ENCODE measurements at regions not wholly inside any gene's neighbourhood (a gene's known extent, or its start where the extent isn't known, plus 50 kb on each side); places are given as distances from the start of the nearest gene placed in this dataset.

GRCh38 chr4:79134767-79135166 is 191.1 kb downstream of the NAA11 start:
- Histone ChIP-seq H3K4me2 (ENCODE audit: insufficient read depth, low read length) (no peak overlapping the region), H3K27ac (ENCODE audit: extremely low read depth, low read depth, low read length) (no peak overlapping the region), H3K36me3 (ENCODE audit: control insufficient read depth, insufficient read depth, low read length) (no peaks in the 10 kb centered on the region), H3K9me3 (replicated peaks; ENCODE audit: control insufficient read depth, insufficient read depth, low read depth, low read length) (no peaks in the 10 kb centered on the region), H3K4me3 (no peak overlapping the region), H3K9ac (ENCODE audit: insufficient read depth in 1 of 2, low read depth in 2 of 2, low read length in 2 of 2) (no peak overlapping the region), H3K9me1 (ENCODE audit: control insufficient read depth, insufficient read depth, low read length) (no peaks in the 10 kb centered on the region), H3K79me2 (ENCODE audit: control insufficient read depth, insufficient read depth, low read length) (no peaks in the 10 kb centered on the region), H3K4me1 (replicated peaks in 1 of 2; ENCODE audit: control insufficient read depth in 2 of 2, insufficient read depth in 2 of 2, low read length in 2 of 2) (no peaks in the 10 kb centered on the region), H4K20me1 (replicated peaks; ENCODE audit: control insufficient read depth, insufficient read depth, low read length) (no peaks in the 10 kb centered on the region), H3K27me3 (ENCODE audit: control insufficient read depth in 2 of 2, insufficient read depth in 2 of 2, low read length in 2 of 2) (no peaks in the 10 kb centered on the region), H2AFZ (ENCODE audit: low read depth, low read length) (no peak overlapping the region)
- in situ Hi-C loops (cut with MboI) (no loop called here), intact Hi-C loops (cut with micrococcal nuclease) (no loop called here)
- TF ChIP-seq SPI1 (IDR thresholded peaks at IDR 0.05; ENCODE audit: borderline replicate concordance, low read depth, low read length) (peak; percentile 85), HDAC1 (IDR thresholded peaks at IDR 0.05) (no peak), POLR2B (IDR thresholded peaks at IDR 0.05; ENCODE audit: low read depth, partially characterized antibody) (no peak), RNF2 (IDR thresholded peaks at IDR 0.05) (no peak)
- DNase-seq (ENCODE audit: extremely low read depth in 1 of 4, low spot score in 3 of 4) (no peak), ATAC-seq (no peak), FAIRE-seq (no peak)
- BruUV-seq (replicated peaks), result no TSS peak
- ChIA-PET CTCF (ENCODE audit: low intra/inter-chr PET ratio) (no interaction called here), POLR2A (no interaction called here)

GRCh38 chr4:79132826-79133225 is 193.0 kb downstream of the NAA11 start:
- WGBS (ENCODE audit: insufficient coverage, low coverage, missing lambda C conversion rate), result 12% methylated on average over 1 of the region's 1 CpG
- Histone ChIP-seq H4K20me1 (replicated peaks; ENCODE audit: control insufficient read depth, insufficient read depth, low read length) (no peaks in the 10 kb centered on the region), H3K36me3 (ENCODE audit: control insufficient read depth, insufficient read depth, low read length) (no peaks in the 10 kb centered on the region), H3K9me3 (replicated peaks; ENCODE audit: control insufficient read depth, insufficient read depth, low read depth, low read length) (no peaks in the 10 kb centered on the region), H3K27me3 (ENCODE audit: control insufficient read depth in 2 of 2, insufficient read depth in 2 of 2, low read length in 2 of 2) (no peaks in the 10 kb centered on the region), H3K79me2 (ENCODE audit: control insufficient read depth, insufficient read depth, low read length) (no peaks in the 10 kb centered on the region), H3K4me3 (no peak overlapping the region), H3K27ac (ENCODE audit: extremely low read depth, low read depth, low read length) (no peak overlapping the region), H3K4me1 (replicated peaks in 1 of 2; ENCODE audit: control insufficient read depth in 2 of 2, insufficient read depth in 2 of 2, low read length in 2 of 2) (no peaks in the 10 kb centered on the region), H3K9ac (ENCODE audit: insufficient read depth in 1 of 2, low read depth in 2 of 2, low read length in 2 of 2) (no peak overlapping the region), H3K4me2 (ENCODE audit: insufficient read depth, low read length) (no peak overlapping the region), H3K9me1 (ENCODE audit: control insufficient read depth, insufficient read depth, low read length) (no peaks in the 10 kb centered on the region), H2AFZ (ENCODE audit: low read depth, low read length) (no peak overlapping the region)
- ChIA-PET POLR2A (no interaction called here), CTCF (ENCODE audit: low intra/inter-chr PET ratio) (no interaction called here)
- ATAC-seq (no peak), DNase-seq (ENCODE audit: extremely low read depth in 1 of 4, low spot score in 3 of 4) (no peak), FAIRE-seq (no peak)
- no peak for TF ChIP-seq PML (IDR thresholded peaks at IDR 0.05; ENCODE audit: low read length)
- TF ChIP-seq NCOA4 (IDR thresholded peaks at IDR 0.05; ENCODE audit: partially characterized antibody), result no peak
- no peak for TF ChIP-seq CBX5 (IDR thresholded peaks at IDR 0.05; ENCODE audit: borderline replicate concordance, low read depth)
- TF ChIP-seq ZNF124 (CRISPR knock-in tag; IDR thresholded peaks at IDR 0.05), result no peak
- no peak for TF ChIP-seq TRIM28 (IDR thresholded peaks at IDR 0.05)
- no peak for TF ChIP-seq GATAD2A (IDR thresholded peaks at IDR 0.05)
- no peak for TF ChIP-seq OTX1 (CRISPR knock-in tag; IDR thresholded peaks at IDR 0.05)
- no peak for TF ChIP-seq TCFL5 (CRISPR knock-in tag; conservative IDR thresholded peaks at IDR 0.05)
- intact Hi-C loops (cut with micrococcal nuclease), result no loop called here
- BruUV-seq (replicated peaks), result no TSS peak
- in situ Hi-C loops (cut with MboI), result no loop called here

Data from K562 (cell line).